ENCODE measurements at regions not wholly inside any gene's neighbourhood (a gene's known extent, or its start where the extent isn't known, plus 50 kb on each side); places are given as distances from the start of the nearest gene placed in this dataset.

DNA sequence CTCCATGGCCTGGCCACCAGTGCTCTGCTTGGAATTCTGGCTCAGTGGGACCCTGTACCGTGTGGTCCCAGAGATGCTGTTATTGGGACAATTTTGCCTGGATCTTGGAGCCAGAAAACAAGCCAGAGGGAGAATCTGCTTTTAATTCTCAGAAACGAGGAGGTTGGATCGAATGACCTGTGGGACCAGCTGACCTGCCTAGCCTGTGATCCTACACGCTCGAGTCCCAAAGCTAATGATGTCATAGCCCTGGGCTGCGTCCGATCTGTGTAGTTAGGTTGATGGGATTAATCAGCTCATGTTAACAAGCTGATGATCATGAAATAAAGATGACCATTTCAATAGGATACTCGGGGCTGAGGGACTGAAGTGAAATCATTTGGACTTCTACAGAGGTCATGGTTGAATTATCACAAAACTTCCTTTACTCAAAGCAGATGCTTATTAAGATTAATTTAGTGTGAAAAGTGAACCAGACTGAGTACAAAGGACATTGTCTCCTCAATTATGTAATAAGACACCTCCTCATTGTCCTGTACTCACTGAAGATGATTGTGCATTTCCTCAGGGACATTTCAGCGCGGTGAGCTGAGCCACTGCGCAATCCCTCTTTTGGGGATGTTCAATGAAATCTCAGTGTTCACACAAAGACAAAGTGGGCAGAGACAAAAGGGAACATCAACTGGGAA, 51.9 kb upstream of the STX18 start:
- TF ChIP-seq CTCF (IDR thresholded peaks at IDR 0.05): no peak
- no peak for TF ChIP-seq POLR2A (IDR thresholded peaks at IDR 0.05)
- TF ChIP-seq POLR2AphosphoS5 (IDR thresholded peaks at IDR 0.05): no peak
